Panc1 (cell line): ENCODE measurements at regions not wholly inside any gene's neighbourhood (a gene's known extent, or its start where the extent isn't known, plus 50 kb on each side); places are given as distances from the start of the nearest gene placed in this dataset.

Experiments used
- ATAC-seq: fragments of 200-7000 bp; cut with Tn5 transposase; 2 replicates; pipeline ENCODE4 v1.9.1; 2020; ENCODE audit warnings: mild to moderate bottlenecking, moderate library complexity
- BruUV-seq: library from RNA; stranded (reverse); fragments of 400-500 nt; replicated peaks from 2 replicates; lab custom pipeline; 2021; lab: Mats Ljungman, UMichigan
- CTCF ChIA-PET: fragments of 300-600 bp; sonication (Branson Sonifier 250); formaldehyde crosslinking; loops from one replicate; lab custom pipeline; 2022; ENCODE audit warnings: antibody characterized with exemption; lab: Charles Lee
- POLR2A ChIA-PET: fragments of 300-600 bp; sonication (Branson Sonifier 250); formaldehyde crosslinking; loops from one replicate; lab custom pipeline; 2022; ENCODE audit warnings: antibody characterized with exemption; lab: Charles Lee
- DNase-seq: peaks from one replicate; pipeline ENCODE4 v3.0.0-alpha.2; 2010; ENCODE audit warnings: low read depth, low spot score
- H3K27ac ChIP-seq: 2 replicates; pipeline ENCODE4 v1.5.1; 2011; ENCODE audit warnings: mild to moderate bottlenecking, low read length, inconsistent platforms
- H3K27me3 ChIP-seq: fragments of 200-500 bp; sonication (Bioruptor generic); 2 replicates; pipeline ENCODE4 v1.6.0; 2014; ENCODE audit warnings: low read length, inconsistent platforms; ENCODE audit not compliant: control insufficient read depth, insufficient read depth
- H3K36me3 ChIP-seq: fragments of 200-500 bp; sonication (Bioruptor generic); 2 replicates; pipeline ENCODE4 v1.5.1; 2014; ENCODE audit warnings: inconsistent platforms, mild to moderate bottlenecking, low read length, moderate library complexity; ENCODE audit not compliant: control insufficient read depth, insufficient read depth
- H3K4me1 ChIP-seq: 2 replicates; pipeline ENCODE4 v1.5.1; 2011; ENCODE audit warnings: inconsistent platforms, mild to moderate bottlenecking, low read length, moderate library complexity; ENCODE audit not compliant: control insufficient read depth, insufficient read depth
- H3K4me3 ChIP-seq, 2 experiments: 2 replicates each; pipeline ENCODE4 v1.5.1; 2011 to 2012; ENCODE audit warnings: low read depth in 2 of 2, low read length in 2 of 2, mild to moderate bottlenecking in 2 of 2, inconsistent platforms in 1 of 2, moderate library complexity in 1 of 2
- H3K9me3 ChIP-seq: fragments of 200-500 bp; sonication (Bioruptor generic); 2 replicates; pipeline ENCODE4 v1.5.1; 2014; ENCODE audit warnings: low read depth, mild to moderate bottlenecking, inconsistent platforms, low read length, moderate library complexity; ENCODE audit not compliant: control insufficient read depth, insufficient read depth
- CTCF ChIP-seq: fragments of 450-650 bp; IDR thresholded peaks from 2 replicates; pipeline ENCODE4 v1.5.1; 2017; ENCODE audit warnings: mild to moderate bottlenecking
- POLR2AphosphoS5 ChIP-seq: IDR thresholded peaks from 2 replicates; pipeline ENCODE4 v1.6.1; 2012; ENCODE audit warnings: mild to moderate bottlenecking, low read depth, low read length, moderate library complexity
- REST ChIP-seq, 2 experiments: IDR thresholded peaks; 2 replicates each; pipeline ENCODE4 v1.6.1; 2011 to 2012; ENCODE audit warnings: low read depth in 2 of 2, control low read depth in 1 of 2, low read length in 1 of 2, mild to moderate bottlenecking in 1 of 2, moderate library complexity in 1 of 2; ENCODE audit not compliant: insufficient read depth in 1 of 2
- SIN3A ChIP-seq: IDR thresholded peaks from 2 replicates; pipeline ENCODE4 v1.6.1; 2012; ENCODE audit warnings: low read depth, mild to moderate bottlenecking, low read length, moderate library complexity, borderline replicate concordance; ENCODE audit not compliant: insufficient read depth
- TCF7L2 ChIP-seq: IDR thresholded peaks from 2 replicates; pipeline ENCODE4 v1.6.1; 2011; ENCODE audit warnings: mild to moderate bottlenecking, low read depth, low read length, inconsistent platforms
- in situ Hi-C: cut with HindIII; loops from 2 replicates; pipeline ENCODE4 v1.10.0; 2016; ENCODE audit warnings: low sequenced_read_pairs, low pct_unique_long_range_greater_than_20kb
- intact Hi-C: fragments of 100-400 bp; cut with micrococcal nuclease; formaldehyde crosslinking; loops from one replicate; pipeline ENCODE4 v1.10.0; 2022; ENCODE audit not compliant: unreplicated experiment

GRCh38 chr3:193915613-193916012 is 220.3 kb upstream of the HES1 start:
- in situ Hi-C loops (no loop called here), intact Hi-C loops (no loop called here)
- H3K4me3 ChIP-seq = no peak overlapping the region
- POLR2A ChIA-PET = no interaction called here
- no TSS peak for BruUV-seq
- no peak for TF ChIP-seq SIN3A
- no peak for TF ChIP-seq TCF7L2
- TF ChIP-seq REST (IDR thresholded peaks at IDR 0.05; ENCODE audit: insufficient read depth in 1 of 2, low read depth in 2 of 2, low read length in 1 of 2) = no peak
- no peak for TF ChIP-seq POLR2AphosphoS5
- no peak for TF ChIP-seq CTCF
- H3K4me1 ChIP-seq = peaks cover 8% of the 10 kb centered on the region; the same call in 1 of the 2 replicates
- no peak overlapping the region for H3K27ac ChIP-seq
- no peaks in the 10 kb centered on the region for H3K9me3 ChIP-seq
- H3K27me3 ChIP-seq = no peaks in the 10 kb centered on the region
- no peak for ATAC-seq
- CTCF ChIA-PET = no interaction called here
- no peaks in the 10 kb centered on the region for H3K36me3 ChIP-seq
- no peak for DNase-seq

GRCh38 chr3:193917158-193917557 is 218.8 kb upstream of the HES1 start:
- no peaks in the 10 kb centered on the region for H3K36me3 ChIP-seq
- no peaks in the 10 kb centered on the region for H3K27me3 ChIP-seq
- no peak for DNase-seq
- no peak overlapping the region for H3K4me3 ChIP-seq
- ChIA-PET POLR2A (no interaction called here), CTCF (no interaction called here)
- no peaks in the 10 kb centered on the region for H3K4me1 ChIP-seq
- no peaks in the 10 kb centered on the region for H3K9me3 ChIP-seq
- TF ChIP-seq CTCF (no peak), REST (IDR thresholded peaks at IDR 0.05; ENCODE audit: insufficient read depth in 1 of 2, low read depth in 2 of 2, low read length in 1 of 2) (no peak), POLR2AphosphoS5 (no peak), SIN3A (no peak), TCF7L2 (no peak)
- ATAC-seq = no peak
- BruUV-seq = no TSS peak
- in situ Hi-C loops (no loop called here), intact Hi-C loops (no loop called here)
- H3K27ac ChIP-seq = no peak overlapping the region; the same call in 1 of the 2 replicates
